ENCODE measurements at regions not wholly inside any gene's neighbourhood (a gene's known extent, or its start where the extent isn't known, plus 50 kb on each side); places are given as distances from the start of the nearest gene placed in this dataset.

- no peaks in the 10 kb centered on the region for H3K36me3 ChIP-seq (ENCODE audit: control insufficient read depth, insufficient read depth, low read length)
- DNase-seq (ENCODE audit: low read depth) = no peak
- H3K27me3 ChIP-seq (ENCODE audit: control insufficient read depth, insufficient read depth, low read length) = peaks cover 2% of the 10 kb centered on the region
- TF ChIP-seq CTCF (IDR thresholded peaks at IDR 0.05; ENCODE audit: insufficient read depth, low read length, poor library complexity, severe bottlenecking) = no peak
- H3K4me3 ChIP-seq (ENCODE audit: low read depth, low read length) = no peak overlapping the region
These were observed 121.9 kb upstream of the CXCL14 start for GRCh38 chr5:135700731-135701130.

GRCh38 chr5:135697959-135698345 is 119.2 kb upstream of the CXCL14 start:
- Histone ChIP-seq H3K4me3 (ENCODE audit: low read depth, low read length) (no peak overlapping the region), H3K36me3 (ENCODE audit: control insufficient read depth, insufficient read depth, low read length) (no peaks in the 10 kb centered on the region), H3K27me3 (ENCODE audit: control insufficient read depth, insufficient read depth, low read length) (peaks cover 2% of the 10 kb centered on the region)
- DNase-seq (ENCODE audit: low read depth) = no peak
- TF ChIP-seq CTCF (IDR thresholded peaks at IDR 0.05; ENCODE audit: insufficient read depth, low read length, poor library complexity, severe bottlenecking) = no peak

GRCh38 chr5:135697251-135697958 is 118.6 kb upstream of the CXCL14 start:
- TF ChIP-seq CTCF (IDR thresholded peaks at IDR 0.05; ENCODE audit: insufficient read depth, low read length, poor library complexity, severe bottlenecking) = no peak

GRCh38 chr5:135696317-135696716 is 117.5 kb upstream of the CXCL14 start:
- no peak for DNase-seq (ENCODE audit: low read depth)
- Histone ChIP-seq H3K27me3 (ENCODE audit: control insufficient read depth, insufficient read depth, low read length) (peaks cover 2% of the 10 kb centered on the region), H3K4me3 (ENCODE audit: low read depth, low read length) (no peak overlapping the region), H3K36me3 (ENCODE audit: control insufficient read depth, insufficient read depth, low read length) (no peaks in the 10 kb centered on the region)
- TF ChIP-seq CTCF (IDR thresholded peaks at IDR 0.05; ENCODE audit: insufficient read depth, low read length, poor library complexity, severe bottlenecking) = no peak

More at GRCh38 chr5:135697251-135697958, 118.6 kb upstream of the CXCL14 start:
- H3K4me3 ChIP-seq (ENCODE audit: low read depth, low read length) = no peak overlapping the region
- H3K27me3 ChIP-seq (ENCODE audit: control insufficient read depth, insufficient read depth, low read length) = peaks cover 2% of the 10 kb centered on the region
- H3K36me3 ChIP-seq (ENCODE audit: control insufficient read depth, insufficient read depth, low read length) = no peaks in the 10 kb centered on the region
- DNase-seq (ENCODE audit: low read depth) = no peak

- no peak for DNase-seq (ENCODE audit: low read depth)
- H3K27me3 ChIP-seq (ENCODE audit: control insufficient read depth, insufficient read depth, low read length) = peaks cover 2% of the 10 kb centered on the region
- TF ChIP-seq CTCF (IDR thresholded peaks at IDR 0.05; ENCODE audit: insufficient read depth, low read length, poor library complexity, severe bottlenecking) = no peak
- H3K4me3 ChIP-seq (ENCODE audit: low read depth, low read length) = no peak overlapping the region
- no peaks in the 10 kb centered on the region for H3K36me3 ChIP-seq (ENCODE audit: control insufficient read depth, insufficient read depth, low read length)
These were observed 117.0 kb upstream of the CXCL14 start for GRCh38 chr5:135695656-135696313.
